ENCODE measurements at regions not wholly inside any gene's neighbourhood (a gene's known extent, or its start where the extent isn't known, plus 50 kb on each side); places are given as distances from the start of the nearest gene placed in this dataset.

DNA sequence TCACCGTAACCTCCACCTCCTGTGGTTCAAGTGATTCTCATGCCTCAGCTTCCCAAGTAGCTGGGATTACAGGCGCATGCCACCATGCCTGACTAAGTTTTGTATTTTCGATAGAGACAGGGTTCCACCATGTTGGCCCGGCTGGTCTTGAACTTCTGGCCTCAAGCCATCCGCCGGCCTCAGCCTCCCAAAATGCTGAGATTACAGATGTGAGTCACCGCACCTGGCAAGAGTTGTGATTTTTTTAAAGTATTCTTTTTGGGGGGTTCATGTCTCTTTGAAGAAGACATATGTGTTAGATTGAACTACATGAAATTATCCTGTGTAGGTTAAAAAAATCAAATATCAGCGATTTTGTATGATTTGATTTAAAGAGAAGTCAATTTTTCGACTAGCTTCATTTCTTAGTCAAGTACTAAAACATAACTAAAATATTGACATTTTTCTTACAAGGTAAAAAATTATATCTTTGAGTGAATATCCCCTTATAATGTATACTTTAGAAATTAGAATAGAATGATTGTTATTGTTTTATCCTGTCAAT lies 60.3 kb upstream of the ANTXR2 start:
- ChIA-PET POLR2A (no interaction called here), CTCF (no interaction called here)
- 87% methylated on average over 9 of the region's 9 CpGs for WGBS (ENCODE audit: missing lambda C conversion rate)
- FAIRE-seq (no peak), ATAC-seq (no peak), DNase-seq (ENCODE audit: low read depth in 1 of 2, low spot score in 1 of 2) (no peak)
- Histone ChIP-seq H3K4me2 (no peak overlapping the region), H3K4me3 (no peak overlapping the region), H3K4me1 (no peaks in the 10 kb centered on the region), H3K27ac (no peak overlapping the region), H3K9me3 (no peaks in the 10 kb centered on the region)
- TF ChIP-seq ZSCAN20 (CRISPR knock-in tag; IDR thresholded peaks at IDR 0.05), result no peak
- no peak for TF ChIP-seq KDM1A (IDR thresholded peaks at IDR 0.05; ENCODE audit: low read depth)
- no peak for TF ChIP-seq POLR2A (IDR thresholded peaks at IDR 0.05; ENCODE audit: low read length)
- TF ChIP-seq PHF8 (IDR thresholded peaks at IDR 0.05; ENCODE audit: borderline replicate concordance, low read depth), result no peak
- no peak for TF ChIP-seq GATA3 (IDR thresholded peaks at IDR 0.05; ENCODE audit: borderline replicate concordance)
- TF ChIP-seq POLR2AphosphoS2 (conservative IDR thresholded peaks at IDR 0.05; ENCODE audit: low read length), result no peak
- no peak for TF ChIP-seq CEBPB (IDR thresholded peaks at IDR 0.05)
- no peak for TF ChIP-seq CBX8 (IDR thresholded peaks at IDR 0.05)
- TF ChIP-seq ZNF302 (CRISPR knock-in tag; IDR thresholded peaks at IDR 0.05), result no peak
- TF ChIP-seq CBX2 (IDR thresholded peaks at IDR 0.05; ENCODE audit: borderline replicate concordance, low read depth), result no peak
- TF ChIP-seq HOXA7 (CRISPR knock-in tag; IDR thresholded peaks at IDR 0.05), result no peak
- no peak for TF ChIP-seq HDAC2 (IDR thresholded peaks at IDR 0.05)
- TF ChIP-seq, protein P1, sequence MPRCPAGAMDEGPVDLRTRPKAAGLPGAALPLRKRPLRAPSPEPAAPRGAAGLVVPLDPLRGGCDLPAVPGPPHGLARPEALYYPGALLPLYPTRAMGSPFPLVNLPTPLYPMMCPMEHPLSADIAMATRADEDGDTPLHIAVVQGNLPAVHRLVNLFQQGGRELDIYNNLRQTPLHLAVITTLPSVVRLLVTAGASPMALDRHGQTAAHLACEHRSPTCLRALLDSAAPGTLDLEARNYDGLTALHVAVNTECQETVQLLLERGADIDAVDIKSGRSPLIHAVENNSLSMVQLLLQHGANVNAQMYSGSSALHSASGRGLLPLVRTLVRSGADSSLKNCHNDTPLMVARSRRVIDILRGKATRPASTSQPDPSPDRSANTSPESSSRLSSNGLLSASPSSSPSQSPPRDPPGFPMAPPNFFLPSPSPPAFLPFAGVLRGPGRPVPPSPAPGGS (IDR thresholded peaks at IDR 0.05), result no peak
- no peak for TF ChIP-seq NFE2L2 (conservative IDR thresholded peaks at IDR 0.05; ENCODE audit: low read length)

DNA sequence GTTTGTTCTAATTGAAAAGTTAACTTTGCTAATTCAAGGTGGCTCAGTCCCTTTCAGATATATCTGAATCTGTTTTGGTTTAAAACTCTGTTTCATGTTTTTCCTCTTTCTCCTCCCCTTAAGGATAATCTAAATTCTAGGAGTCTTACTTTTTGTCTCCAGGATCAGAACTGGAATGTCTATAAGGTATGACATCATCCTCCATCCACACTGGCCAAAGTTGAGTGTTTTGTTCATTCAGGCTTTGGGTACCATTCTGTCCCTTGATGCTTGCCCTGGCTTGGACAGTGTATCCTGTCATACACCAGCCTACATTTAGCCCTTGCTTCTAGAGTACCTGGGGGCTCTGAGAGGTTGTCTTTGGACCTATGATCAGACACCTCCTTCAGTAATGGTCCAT lies 56.8 kb upstream of the ANTXR2 start:
- ChIA-PET POLR2A (no interaction called here), CTCF (no interaction called here)
- H3K4me1 ChIP-seq, result peaks cover 14% of the 10 kb centered on the region
- H3K4me3 ChIP-seq, result no peak overlapping the region
- no peaks in the 10 kb centered on the region for H3K9me3 ChIP-seq
- no peak for DNase-seq (ENCODE audit: low read depth in 1 of 2, low spot score in 1 of 2)
- no peak overlapping the region for H3K27ac ChIP-seq
- H3K4me2 ChIP-seq, result no peak overlapping the region
- no peak for ATAC-seq
- TF ChIP-seq GATA3 (IDR thresholded peaks at IDR 0.05; ENCODE audit: borderline replicate concordance), result no peak
- no peak for TF ChIP-seq CBX8 (IDR thresholded peaks at IDR 0.05)
- TF ChIP-seq RARB (CRISPR knock-in tag; IDR thresholded peaks at IDR 0.05), result no peak
- no peak for TF ChIP-seq HOXA7 (CRISPR knock-in tag; IDR thresholded peaks at IDR 0.05)
- no peak for FAIRE-seq

DNA sequence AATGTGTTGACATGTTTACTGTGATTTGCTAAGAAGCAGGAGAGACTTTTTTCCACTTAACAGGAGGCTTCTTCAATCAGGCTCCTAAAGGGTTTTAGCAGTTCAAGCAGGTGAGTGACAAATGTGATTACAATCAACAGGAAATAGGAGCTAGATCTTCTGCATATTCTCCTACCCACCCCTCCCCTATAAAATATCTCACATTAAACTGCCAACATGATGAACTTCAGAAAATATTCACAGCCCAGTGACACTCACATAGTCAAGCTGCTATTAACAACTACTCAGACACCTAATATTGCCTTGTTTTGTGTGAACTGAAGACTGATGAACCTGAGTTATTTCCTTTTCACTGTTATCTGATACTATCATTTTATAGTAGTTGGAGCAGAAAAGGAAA lies 55.9 kb upstream of the ANTXR2 start:
- H3K9me3 ChIP-seq, result no peaks in the 10 kb centered on the region
- ATAC-seq (no peak), FAIRE-seq (no peak), DNase-seq (ENCODE audit: low read depth in 1 of 2, low spot score in 1 of 2) (no peak)
- H3K4me3 ChIP-seq, result no peak overlapping the region
- peaks cover 14% of the 10 kb centered on the region for H3K4me1 ChIP-seq
- H3K4me2 ChIP-seq, result no peak overlapping the region
- CTCF ChIA-PET, result no interaction called here
- H3K27ac ChIP-seq, result no peak overlapping the region
- POLR2A ChIA-PET, result no interaction called here
- no peak for TF ChIP-seq MAZ (IDR thresholded peaks at IDR 0.05; ENCODE audit: borderline replicate concordance, low read depth, low read length)
- no peak for TF ChIP-seq HOXB13 (CRISPR knock-in tag; IDR thresholded peaks at IDR 0.05; ENCODE audit: low read depth)
- no peak for TF ChIP-seq CHD2 (IDR thresholded peaks at IDR 0.05; ENCODE audit: low read length, partially characterized antibody)
- TF ChIP-seq NPAS2 (CRISPR knock-in tag; IDR thresholded peaks at IDR 0.05; ENCODE audit: borderline replicate concordance), result no peak
- TF ChIP-seq RARB (CRISPR knock-in tag; IDR thresholded peaks at IDR 0.05), result no peak
- TF ChIP-seq EHF (CRISPR knock-in tag; IDR thresholded peaks at IDR 0.05), result no peak
- TF ChIP-seq, protein P2, sequence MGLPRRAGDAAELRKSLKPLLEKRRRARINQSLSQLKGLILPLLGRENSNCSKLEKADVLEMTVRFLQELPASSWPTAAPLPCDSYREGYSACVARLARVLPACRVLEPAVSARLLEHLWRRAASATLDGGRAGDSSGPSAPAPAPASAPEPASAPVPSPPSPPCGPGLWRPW (IDR thresholded peaks at IDR 0.05), result no peak
- no peak for TF ChIP-seq RFX5 (IDR thresholded peaks at IDR 0.05)
- TF ChIP-seq ESRRA (IDR thresholded peaks at IDR 0.05; ENCODE audit: borderline replicate concordance, low read length), result no peak
- no peak for TF ChIP-seq FOSL2 (IDR thresholded peaks at IDR 0.05)
- TF ChIP-seq FOSL2 (CRISPR knock-in tag; IDR thresholded peaks at IDR 0.05), result no peak
- no peak for TF ChIP-seq HOXA7 (CRISPR knock-in tag; IDR thresholded peaks at IDR 0.05)
- TF ChIP-seq USF2 (IDR thresholded peaks at IDR 0.05), result no peak
- no peak for TF ChIP-seq MYC (IDR thresholded peaks at IDR 0.05; ENCODE audit: borderline replicate concordance, low read length)
- TF ChIP-seq FOXS1 (CRISPR knock-in tag; IDR thresholded peaks at IDR 0.05), result no peak
- TF ChIP-seq, protein P1 (IDR thresholded peaks at IDR 0.05), result no peak
- TF ChIP-seq GATA3 (IDR thresholded peaks at IDR 0.05; ENCODE audit: borderline replicate concordance), result no peak
- TF ChIP-seq ATOH8 (CRISPR knock-in tag; IDR thresholded peaks at IDR 0.05; ENCODE audit: low read depth), result no peak
- no peak for TF ChIP-seq CEBPB (IDR thresholded peaks at IDR 0.05)
- no peak for TF ChIP-seq CHD4 (IDR thresholded peaks at IDR 0.05; ENCODE audit: borderline replicate concordance)
- TF ChIP-seq CTCF (IDR thresholded peaks at IDR 0.05), result no peak

All from A549 (cell line).